ENCODE measurements at regions not wholly inside any gene's neighbourhood (a gene's known extent, or its start where the extent isn't known, plus 50 kb on each side); places are given as distances from the start of the nearest gene placed in this dataset.

- TF ChIP-seq EZH2 (IDR thresholded peaks at IDR 0.05; ENCODE audit: borderline replicate concordance, insufficient read depth, low read depth, low read length, poor library complexity, severe bottlenecking), result no peak
- TF ChIP-seq, protein P1, sequence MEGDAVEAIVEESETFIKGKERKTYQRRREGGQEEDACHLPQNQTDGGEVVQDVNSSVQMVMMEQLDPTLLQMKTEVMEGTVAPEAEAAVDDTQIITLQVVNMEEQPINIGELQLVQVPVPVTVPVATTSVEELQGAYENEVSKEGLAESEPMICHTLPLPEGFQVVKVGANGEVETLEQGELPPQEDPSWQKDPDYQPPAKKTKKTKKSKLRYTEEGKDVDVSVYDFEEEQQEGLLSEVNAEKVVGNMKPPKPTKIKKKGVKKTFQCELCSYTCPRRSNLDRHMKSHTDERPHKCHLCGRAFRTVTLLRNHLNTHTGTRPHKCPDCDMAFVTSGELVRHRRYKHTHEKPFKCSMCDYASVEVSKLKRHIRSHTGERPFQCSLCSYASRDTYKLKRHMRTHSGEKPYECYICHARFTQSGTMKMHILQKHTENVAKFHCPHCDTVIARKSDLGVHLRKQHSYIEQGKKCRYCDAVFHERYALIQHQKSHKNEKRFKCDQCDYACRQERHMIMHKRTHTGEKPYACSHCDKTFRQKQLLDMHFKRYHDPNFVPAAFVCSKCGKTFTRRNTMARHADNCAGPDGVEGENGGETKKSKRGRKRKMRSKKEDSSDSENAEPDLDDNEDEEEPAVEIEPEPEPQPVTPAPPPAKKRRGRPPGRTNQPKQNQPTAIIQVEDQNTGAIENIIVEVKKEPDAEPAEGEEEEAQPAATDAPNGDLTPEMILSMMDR (IDR thresholded peaks at IDR 0.05), result no peak
These were observed 334.7 kb downstream of the INHBA start for GRCh38 chr7:41367967-41368882.
